Lower leg skin (tissue), 3 donors: ENCODE measurements at regions not wholly inside any gene's neighbourhood (a gene's known extent, or its start where the extent isn't known, plus 50 kb on each side); places are given as distances from the start of the nearest gene placed in this dataset.

ENCODE experiments used
- CTCF ChIP-seq, 3 donors: fragments of 450-650 bp; IDR thresholded peaks; one replicate each; pipeline ENCODE4 v1.5.1; 2016; ENCODE audit warnings: antibody characterized with exemption in 3 of 3, mild to moderate bottlenecking in 3 of 3, moderate library complexity in 2 of 3
- POLR2A ChIP-seq, 2 donors: fragments of 450-650 bp; IDR thresholded peaks; one replicate each; pipeline ENCODE4 v1.6.1; 2016 to 2017; ENCODE audit warnings: antibody characterized with exemption in 2 of 2, mild to moderate bottlenecking in 1 of 2, moderate library complexity in 1 of 2

- no peak for TF ChIP-seq CTCF (IDR thresholded peaks at IDR 0.05)
- no peak for TF ChIP-seq POLR2A (IDR thresholded peaks at IDR 0.05)
These were observed 82.2 kb upstream of the IL12B start for GRCh38 chr5:159412284-159413046.
